ENCODE measurements at regions not wholly inside any gene's neighbourhood (a gene's known extent, or its start where the extent isn't known, plus 50 kb on each side); places are given as distances from the start of the nearest gene placed in this dataset.

DNA sequence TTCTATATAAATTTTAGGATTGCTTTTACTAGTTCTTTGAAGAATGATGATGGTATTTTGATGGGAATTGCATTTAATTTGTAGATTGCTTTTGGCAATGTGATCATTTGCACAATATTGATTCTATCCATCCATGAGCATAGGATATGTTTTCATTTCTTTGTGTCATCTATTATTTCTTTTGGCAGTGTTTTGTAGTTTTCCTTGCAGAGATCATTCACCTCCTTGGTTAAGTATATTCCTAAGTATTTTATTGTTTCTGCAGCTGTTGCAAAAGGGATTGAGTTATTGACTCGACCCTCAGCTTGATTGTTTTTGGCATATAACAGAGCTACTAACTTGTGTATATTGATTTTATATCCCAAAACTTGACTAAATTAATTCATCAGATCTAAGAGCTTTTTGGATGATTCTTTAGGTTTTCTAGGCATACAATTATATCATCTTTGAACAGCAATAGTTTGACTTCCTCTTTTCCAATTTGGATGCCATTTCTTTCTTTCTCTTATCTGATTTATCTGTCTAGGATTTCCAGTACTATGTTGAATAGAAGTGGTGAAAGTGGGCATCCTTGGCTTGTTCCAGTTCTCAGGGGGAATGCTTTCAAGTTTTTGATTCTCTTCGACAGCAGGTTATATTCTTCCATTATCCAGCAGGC lies 668.1 kb downstream of the SLC16A7 start:
- no peak overlapping the region for H3K4me2 ChIP-seq (ENCODE audit: low read length)
- no peaks in the 10 kb centered on the region for H3F3A ChIP-seq (ENCODE audit: control insufficient read depth, insufficient read depth)
- no peaks in the 10 kb centered on the region for H3K9me2 ChIP-seq (replicated peaks; ENCODE audit: control insufficient read depth, low read length)
- H3K4me3 ChIP-seq (ENCODE audit: low read length): no peak overlapping the region
- H3K9me3 ChIP-seq (ENCODE audit: control insufficient read depth, insufficient read depth, low read length): no peaks in the 10 kb centered on the region
- no peaks in the 10 kb centered on the region for H3K4me1 ChIP-seq (ENCODE audit: control insufficient read depth, low read length)
- H3K79me2 ChIP-seq (ENCODE audit: control insufficient read depth, low read length): no peaks in the 10 kb centered on the region
- H3K27me3 ChIP-seq (ENCODE audit: control insufficient read depth, low read length): no peaks in the 10 kb centered on the region
- no peak overlapping the region for H3K27ac ChIP-seq (ENCODE audit: low read depth, low read length)
- no peaks in the 10 kb centered on the region for H3K36me3 ChIP-seq (ENCODE audit: control insufficient read depth, low read length)
- H4K20me1 ChIP-seq (ENCODE audit: control insufficient read depth, insufficient read depth, low read depth, low read length): no peaks in the 10 kb centered on the region
- TF ChIP-seq, protein P1, sequence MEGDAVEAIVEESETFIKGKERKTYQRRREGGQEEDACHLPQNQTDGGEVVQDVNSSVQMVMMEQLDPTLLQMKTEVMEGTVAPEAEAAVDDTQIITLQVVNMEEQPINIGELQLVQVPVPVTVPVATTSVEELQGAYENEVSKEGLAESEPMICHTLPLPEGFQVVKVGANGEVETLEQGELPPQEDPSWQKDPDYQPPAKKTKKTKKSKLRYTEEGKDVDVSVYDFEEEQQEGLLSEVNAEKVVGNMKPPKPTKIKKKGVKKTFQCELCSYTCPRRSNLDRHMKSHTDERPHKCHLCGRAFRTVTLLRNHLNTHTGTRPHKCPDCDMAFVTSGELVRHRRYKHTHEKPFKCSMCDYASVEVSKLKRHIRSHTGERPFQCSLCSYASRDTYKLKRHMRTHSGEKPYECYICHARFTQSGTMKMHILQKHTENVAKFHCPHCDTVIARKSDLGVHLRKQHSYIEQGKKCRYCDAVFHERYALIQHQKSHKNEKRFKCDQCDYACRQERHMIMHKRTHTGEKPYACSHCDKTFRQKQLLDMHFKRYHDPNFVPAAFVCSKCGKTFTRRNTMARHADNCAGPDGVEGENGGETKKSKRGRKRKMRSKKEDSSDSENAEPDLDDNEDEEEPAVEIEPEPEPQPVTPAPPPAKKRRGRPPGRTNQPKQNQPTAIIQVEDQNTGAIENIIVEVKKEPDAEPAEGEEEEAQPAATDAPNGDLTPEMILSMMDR (IDR thresholded peaks at IDR 0.05; ENCODE audit: low read depth, low read length, poor library complexity, severe bottlenecking): no peak
- TF ChIP-seq EZH2phosphoT487 (IDR thresholded peaks at IDR 0.05; ENCODE audit: borderline replicate concordance, low read length): no peak

- no peaks in the 10 kb centered on the region for H3K4me1 ChIP-seq (ENCODE audit: control insufficient read depth, low read length)
- H3K79me2 ChIP-seq (ENCODE audit: control insufficient read depth, low read length): no peaks in the 10 kb centered on the region
- no peak overlapping the region for H3K4me3 ChIP-seq (ENCODE audit: low read length)
- TF ChIP-seq, protein P1 (IDR thresholded peaks at IDR 0.05; ENCODE audit: low read depth, low read length, poor library complexity, severe bottlenecking): no peak
- no peak for TF ChIP-seq EZH2phosphoT487 (IDR thresholded peaks at IDR 0.05; ENCODE audit: borderline replicate concordance, low read length)
- no peaks in the 10 kb centered on the region for H3K27me3 ChIP-seq (ENCODE audit: control insufficient read depth, low read length)
- H3K4me2 ChIP-seq (ENCODE audit: low read length): no peak overlapping the region
- no peaks in the 10 kb centered on the region for H3F3A ChIP-seq (ENCODE audit: control insufficient read depth, insufficient read depth)
- H3K9me3 ChIP-seq (ENCODE audit: control insufficient read depth, insufficient read depth, low read length): no peaks in the 10 kb centered on the region
- H3K9me2 ChIP-seq (replicated peaks; ENCODE audit: control insufficient read depth, low read length): no peaks in the 10 kb centered on the region
- no peaks in the 10 kb centered on the region for H3K36me3 ChIP-seq (ENCODE audit: control insufficient read depth, low read length)
- no peaks in the 10 kb centered on the region for H4K20me1 ChIP-seq (ENCODE audit: control insufficient read depth, insufficient read depth, low read depth, low read length)
- no peak overlapping the region for H3K27ac ChIP-seq (ENCODE audit: low read depth, low read length)
Measured at GRCh38 chr12:60265741-60266140, 669.9 kb downstream of the SLC16A7 start.

DNA sequence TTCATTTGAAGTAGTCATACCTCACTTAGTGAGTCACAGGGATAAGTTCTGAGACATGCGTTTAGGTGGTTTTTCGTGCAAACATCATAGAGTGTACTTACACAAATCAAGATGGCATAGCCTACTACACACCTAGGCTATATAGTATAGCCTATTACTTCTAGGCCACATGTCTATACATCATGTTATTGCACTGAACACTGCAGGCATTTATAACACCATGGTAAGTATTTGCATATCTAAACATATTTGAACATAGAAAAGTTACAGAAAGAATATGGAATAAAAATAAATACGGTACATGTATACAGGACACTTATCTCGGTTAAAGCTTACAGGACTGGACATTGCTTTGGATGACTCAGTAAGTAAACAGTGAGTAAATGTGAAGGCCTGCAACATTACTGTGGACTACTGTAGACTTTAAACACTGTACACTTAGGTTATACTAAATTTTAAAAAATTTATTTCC lies 670.6 kb downstream of the SLC16A7 start:
- Histone ChIP-seq H4K20me1 (ENCODE audit: control insufficient read depth, insufficient read depth, low read depth, low read length) (no peaks in the 10 kb centered on the region), H3K36me3 (ENCODE audit: control insufficient read depth, low read length) (no peaks in the 10 kb centered on the region), H3K4me2 (ENCODE audit: low read length) (no peak overlapping the region), H3K4me3 (ENCODE audit: low read length) (no peak overlapping the region), H3K4me1 (ENCODE audit: control insufficient read depth, low read length) (no peaks in the 10 kb centered on the region), H3F3A (ENCODE audit: control insufficient read depth, insufficient read depth) (no peaks in the 10 kb centered on the region), H3K79me2 (ENCODE audit: control insufficient read depth, low read length) (no peaks in the 10 kb centered on the region), H3K27me3 (ENCODE audit: control insufficient read depth, low read length) (no peaks in the 10 kb centered on the region), H3K9me2 (replicated peaks; ENCODE audit: control insufficient read depth, low read length) (no peaks in the 10 kb centered on the region), H3K9me3 (ENCODE audit: control insufficient read depth, insufficient read depth, low read length) (no peaks in the 10 kb centered on the region), H3K27ac (ENCODE audit: low read depth, low read length) (no peak overlapping the region)
- TF ChIP-seq, protein P1 (IDR thresholded peaks at IDR 0.05; ENCODE audit: low read depth, low read length, poor library complexity, severe bottlenecking): no peak

Measured in DOHH2 (cell line).